ENCODE measurements at regions not wholly inside any gene's neighbourhood (a gene's known extent, or its start where the extent isn't known, plus 50 kb on each side); places are given as distances from the start of the nearest gene placed in this dataset.

DNA sequence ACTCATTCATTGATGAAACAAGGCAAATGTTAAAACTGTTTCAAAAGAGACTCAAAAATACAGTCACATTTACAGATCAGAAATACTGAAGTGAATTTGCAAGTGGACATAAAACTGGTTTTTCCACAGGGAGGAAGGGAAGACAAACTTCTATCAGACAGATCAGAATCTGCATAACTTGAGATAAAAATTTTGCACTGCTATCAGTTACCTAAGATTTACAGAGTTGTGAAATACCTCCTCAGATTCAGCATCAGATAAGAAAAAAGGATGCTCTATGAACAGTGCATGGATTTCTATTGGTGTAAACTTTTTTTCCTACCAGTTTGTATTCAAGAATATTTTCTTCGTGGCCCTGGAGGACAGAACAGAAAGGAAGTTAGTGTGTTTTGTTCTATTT, 575.4 kb downstream of the RWDD3 start:
- TF ChIP-seq POLR2AphosphoS5 (IDR thresholded peaks at IDR 0.05) (no peak), POLR2A (IDR thresholded peaks at IDR 0.05) (no peak), EP300 (IDR thresholded peaks at IDR 0.05; ENCODE audit: low read depth) (no peak)
- TF ChIP-seq, protein P1, sequence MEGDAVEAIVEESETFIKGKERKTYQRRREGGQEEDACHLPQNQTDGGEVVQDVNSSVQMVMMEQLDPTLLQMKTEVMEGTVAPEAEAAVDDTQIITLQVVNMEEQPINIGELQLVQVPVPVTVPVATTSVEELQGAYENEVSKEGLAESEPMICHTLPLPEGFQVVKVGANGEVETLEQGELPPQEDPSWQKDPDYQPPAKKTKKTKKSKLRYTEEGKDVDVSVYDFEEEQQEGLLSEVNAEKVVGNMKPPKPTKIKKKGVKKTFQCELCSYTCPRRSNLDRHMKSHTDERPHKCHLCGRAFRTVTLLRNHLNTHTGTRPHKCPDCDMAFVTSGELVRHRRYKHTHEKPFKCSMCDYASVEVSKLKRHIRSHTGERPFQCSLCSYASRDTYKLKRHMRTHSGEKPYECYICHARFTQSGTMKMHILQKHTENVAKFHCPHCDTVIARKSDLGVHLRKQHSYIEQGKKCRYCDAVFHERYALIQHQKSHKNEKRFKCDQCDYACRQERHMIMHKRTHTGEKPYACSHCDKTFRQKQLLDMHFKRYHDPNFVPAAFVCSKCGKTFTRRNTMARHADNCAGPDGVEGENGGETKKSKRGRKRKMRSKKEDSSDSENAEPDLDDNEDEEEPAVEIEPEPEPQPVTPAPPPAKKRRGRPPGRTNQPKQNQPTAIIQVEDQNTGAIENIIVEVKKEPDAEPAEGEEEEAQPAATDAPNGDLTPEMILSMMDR (IDR thresholded peaks at IDR 0.05), result no peak
- no peak for DNase-seq
- Histone ChIP-seq H3K4me3 (no peak overlapping the region), H3K9me3 (no peaks in the 10 kb centered on the region), H3K27ac (no peak overlapping the region), H3K27me3 (no peaks in the 10 kb centered on the region), H3K36me3 (no peaks in the 10 kb centered on the region), H3K4me1 (no peaks in the 10 kb centered on the region)
- 19 to 50% methylated on average over 1 of the region's 1 CpG for WGBS, 2 donors (ENCODE audit: low coverage in 1 of 2)
- intact Hi-C loops (cut with DNase I; ENCODE audit: low total_unique reads), result no loop called here
- in situ Hi-C loops (cut with MboI; ENCODE audit: low pct_ligation_motif_present in 1 of 4, low pct_unique_long_range_greater_than_20kb in 1 of 4, low sequenced_read_pairs in 3 of 4), result no loop called here

DNA sequence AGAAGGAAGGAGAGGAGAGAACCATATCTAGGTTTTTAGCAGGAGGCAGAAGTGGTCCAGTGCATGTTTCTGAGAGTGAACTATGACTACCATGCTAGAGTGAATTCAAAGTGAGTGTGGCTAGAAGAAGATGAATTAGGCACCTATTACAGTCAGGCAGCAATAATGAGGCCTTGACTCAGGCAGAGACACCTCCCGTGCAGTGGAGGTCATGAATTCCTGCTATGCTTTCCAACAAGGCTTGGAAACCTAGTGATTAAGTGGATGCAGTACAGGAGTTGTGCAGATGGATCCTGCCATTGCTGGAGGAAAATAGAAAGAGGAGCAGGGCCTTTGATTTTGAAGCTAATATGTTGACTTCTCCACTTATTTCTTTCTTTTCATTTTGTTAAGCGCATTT, 581.5 kb downstream of the RWDD3 start:
- no peak for DNase-seq
- H3K36me3 ChIP-seq, result no peaks in the 10 kb centered on the region
- intact Hi-C loops (cut with DNase I; ENCODE audit: low total_unique reads) (no loop called here), in situ Hi-C loops (cut with MboI; ENCODE audit: low pct_ligation_motif_present in 1 of 4, low pct_unique_long_range_greater_than_20kb in 1 of 4, low sequenced_read_pairs in 3 of 4) (no loop called here)
- H3K9me3 ChIP-seq, result no peaks in the 10 kb centered on the region
- TF ChIP-seq EP300 (IDR thresholded peaks at IDR 0.05; ENCODE audit: low read depth) (no peak), POLR2AphosphoS5 (IDR thresholded peaks at IDR 0.05) (no peak), POLR2A (IDR thresholded peaks at IDR 0.05) (no peak)
- TF ChIP-seq, protein P1 (IDR thresholded peaks at IDR 0.05), result no peak
- no peaks in the 10 kb centered on the region for H3K4me1 ChIP-seq
- H3K27me3 ChIP-seq, result no peaks in the 10 kb centered on the region
- no peak overlapping the region for H3K27ac ChIP-seq
- no peak overlapping the region for H3K4me3 ChIP-seq
- 30 to 54% methylated on average over 2 of the region's 2 CpGs for WGBS, 2 donors (ENCODE audit: low coverage in 1 of 2)

DNA sequence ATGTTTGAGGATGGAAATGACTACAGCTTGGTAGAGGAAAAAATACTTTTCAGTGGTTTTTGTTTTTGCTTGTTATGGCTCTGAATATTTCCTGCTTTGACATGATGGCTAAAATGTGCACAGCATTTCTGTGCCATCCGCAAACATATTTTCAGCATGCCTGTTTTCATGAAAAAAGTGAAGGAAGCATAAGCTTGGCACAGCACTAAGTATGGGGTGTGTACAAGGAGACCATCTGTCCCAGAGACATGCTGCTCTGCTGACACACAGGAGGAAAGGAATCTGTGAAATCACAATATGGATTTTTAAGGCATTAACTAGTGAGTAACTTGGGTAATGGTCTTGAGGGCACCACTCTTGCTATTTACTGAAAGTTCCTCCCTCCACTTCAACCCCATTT, 595.5 kb downstream of the RWDD3 start:
- no peaks in the 10 kb centered on the region for H3K36me3 ChIP-seq
- no peak overlapping the region for H3K4me3 ChIP-seq
- in situ Hi-C loops (cut with MboI; ENCODE audit: low pct_ligation_motif_present in 1 of 4, low pct_unique_long_range_greater_than_20kb in 1 of 4, low sequenced_read_pairs in 3 of 4) (no loop called here), intact Hi-C loops (cut with DNase I; ENCODE audit: low total_unique reads) (no loop called here)
- H3K27ac ChIP-seq, result no peak overlapping the region
- H3K27me3 ChIP-seq, result no peaks in the 10 kb centered on the region
- no peaks in the 10 kb centered on the region for H3K4me1 ChIP-seq
- TF ChIP-seq, protein P1 (IDR thresholded peaks at IDR 0.05), result no peak
- TF ChIP-seq POLR2A (IDR thresholded peaks at IDR 0.05), result no peak
- no peak for TF ChIP-seq EP300 (IDR thresholded peaks at IDR 0.05; ENCODE audit: low read depth)
- no peak for TF ChIP-seq POLR2AphosphoS5 (IDR thresholded peaks at IDR 0.05)
- WGBS, 2 donors (ENCODE audit: low coverage in 1 of 2), result 93% methylated on average over 1 of the region's 1 CpG; no CpG with 5 or more reads in 1 of the 2 donors
- no peaks in the 10 kb centered on the region for H3K9me3 ChIP-seq
- DNase-seq, result no peak

DNA sequence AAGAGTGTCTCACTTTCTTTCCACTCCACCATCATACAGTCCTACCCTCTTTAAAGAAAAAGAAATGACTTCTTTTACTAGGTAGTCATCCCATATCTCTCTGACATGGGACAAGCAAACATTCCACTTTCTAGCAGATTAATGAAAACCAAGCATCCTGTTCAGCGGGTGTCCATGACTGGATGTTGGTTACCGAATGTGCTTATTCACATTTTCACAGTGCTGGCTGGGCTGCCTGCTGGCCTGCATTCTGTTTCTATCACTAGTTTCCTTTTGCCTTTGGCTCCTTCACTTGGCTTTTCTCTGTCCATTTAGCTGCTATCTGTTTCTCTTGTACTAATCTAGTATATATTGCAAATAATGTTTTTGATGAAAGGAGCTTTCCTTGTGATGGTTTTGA, 598.4 kb downstream of the RWDD3 start:
- no peaks in the 10 kb centered on the region for H3K36me3 ChIP-seq
- WGBS, 2 donors (ENCODE audit: low coverage in 1 of 2), result 73 to 79% methylated on average over 2 of the region's 2 CpGs
- peaks cover 0 to 8% of the 10 kb centered on the region in 2 donors for H3K9me3 ChIP-seq
- H3K4me1 ChIP-seq, result no peaks in the 10 kb centered on the region
- no peak overlapping the region for H3K4me3 ChIP-seq
- intact Hi-C loops (cut with DNase I; ENCODE audit: low total_unique reads), result no loop called here
- in situ Hi-C loops (cut with MboI; ENCODE audit: low pct_ligation_motif_present in 1 of 4, low pct_unique_long_range_greater_than_20kb in 1 of 4, low sequenced_read_pairs in 3 of 4), result no loop called here
- TF ChIP-seq EP300 (IDR thresholded peaks at IDR 0.05; ENCODE audit: low read depth), result no peak
- TF ChIP-seq, protein P1 (IDR thresholded peaks at IDR 0.05), result no peak
- TF ChIP-seq POLR2AphosphoS5 (IDR thresholded peaks at IDR 0.05), result no peak
- TF ChIP-seq POLR2A (IDR thresholded peaks at IDR 0.05), result no peak
- no peaks in the 10 kb centered on the region for H3K27me3 ChIP-seq
- DNase-seq, result no peak
- H3K27ac ChIP-seq, result no peak overlapping the region
